Mesendoderm (in vitro differentiated cells): ENCODE measurements at regions not wholly inside any gene's neighbourhood (a gene's known extent, or its start where the extent isn't known, plus 50 kb on each side); places are given as distances from the start of the nearest gene placed in this dataset.

ENCODE experiments used
- DNase-seq: peaks from one replicate; pipeline ENCODE4 v3.0.0; 2013
- H2AK5ac ChIP-seq: 2 replicates; pipeline ENCODE4 v1.6.1; 2013; ENCODE audit warnings: low read length, inconsistent platforms
- H2BK120ac ChIP-seq: 2 replicates; pipeline ENCODE4 v1.6.1; 2013; ENCODE audit warnings: low read depth, mild to moderate bottlenecking, low read length, moderate library complexity, mixed read lengths
- H2BK15ac ChIP-seq: replicated peaks from 2 replicates; pipeline ENCODE4 v1.6.1; 2013; ENCODE audit warnings: low read depth, mild to moderate bottlenecking, moderate library complexity
- H2BK5ac ChIP-seq: 2 replicates; pipeline ENCODE4 v1.6.1; 2013; ENCODE audit warnings: low read length, inconsistent platforms
- H3K18ac ChIP-seq: 2 replicates; pipeline ENCODE4 v1.6.1; 2013; ENCODE audit warnings: mild to moderate bottlenecking, low read length, mixed read lengths
- H3K23ac ChIP-seq: one replicate; pipeline ENCODE4 v1.6.1; 2013; ENCODE audit warnings: low read length
- H3K27ac ChIP-seq: 2 replicates; pipeline ENCODE4 v1.5.1; 2013; ENCODE audit warnings: low read depth, mild to moderate bottlenecking, inconsistent platforms, low read length, moderate library complexity
- H3K27me3 ChIP-seq: 2 replicates; pipeline ENCODE4 v1.6.1; 2013; ENCODE audit warnings: low read length, control low read depth, mild to moderate bottlenecking, inconsistent platforms; ENCODE audit not compliant: insufficient read depth, poor library complexity
- H3K36me3 ChIP-seq: 2 replicates; pipeline ENCODE4 v1.6.1; 2013; ENCODE audit warnings: low read length, inconsistent platforms; ENCODE audit not compliant: control insufficient read depth, insufficient read depth
- H3K4ac ChIP-seq: one replicate; pipeline ENCODE4 v1.6.1; 2013; ENCODE audit warnings: low read depth, mild to moderate bottlenecking, low read length, moderate library complexity
- H3K4me1 ChIP-seq: 2 replicates; pipeline ENCODE4 v1.6.1; 2013; ENCODE audit warnings: low read depth, low read length, inconsistent platforms; ENCODE audit not compliant: control insufficient read depth
- H3K4me2 ChIP-seq: 2 replicates; pipeline ENCODE4 v1.6.1; 2013; ENCODE audit warnings: low read length
- H3K4me3 ChIP-seq: 2 replicates; pipeline ENCODE4 v1.5.1; 2013; ENCODE audit warnings: mild to moderate bottlenecking, low read length
- H3K56ac ChIP-seq: one replicate; pipeline ENCODE4 v1.6.1; 2013; ENCODE audit warnings: low read length
- H3K79me1 ChIP-seq: 2 replicates; pipeline ENCODE4 v1.6.1; 2013; ENCODE audit warnings: low read length, inconsistent platforms
- H3K79me2 ChIP-seq: 2 replicates; pipeline ENCODE4 v1.6.1; 2013; ENCODE audit warnings: mild to moderate bottlenecking, low read length; ENCODE audit not compliant: control insufficient read depth, insufficient read depth
- H3K9ac ChIP-seq: 2 replicates; pipeline ENCODE4 v1.6.1; 2013; ENCODE audit warnings: low read length, inconsistent platforms
- H4K5ac ChIP-seq: one replicate; pipeline ENCODE4 v1.6.1; 2013; ENCODE audit warnings: low read length
- H4K8ac ChIP-seq: one replicate; pipeline ENCODE4 v1.6.1; 2013; ENCODE audit warnings: low read depth, mild to moderate bottlenecking, control low read depth, low read length, moderate library complexity
- WGBS: extraction: QIAGEN DNeasy Blood & Tissue Kit; methylation state at CpG from one replicate; pipeline ENCODE4 v1.1.7; 2013; ENCODE audit warnings: low lambda C conversion rate, missing lambda C conversion rate; ENCODE audit not compliant: insufficient coverage; ENCODE audit errors: extremely low coverage; 5-methylcytosine and 5-hydroxymethylcytosine counted together

GRCh38 chr12:125249932-125250331 lies 184.7 kb downstream of the AACS start:
- Histone ChIP-seq H2BK120ac (no peak overlapping the region), H3K4me3 (no peak overlapping the region), H3K9ac (no peak overlapping the region), H3K4me2 (no peak overlapping the region), H2BK5ac (no peak overlapping the region), H2AK5ac (no peak overlapping the region), H3K27ac (no peak overlapping the region), H3K23ac (no peak overlapping the region), H3K4ac (no peak overlapping the region), H3K4me1 (no peaks in the 10 kb centered on the region), H3K56ac (no peak overlapping the region), H3K79me1 (no peaks in the 10 kb centered on the region), H3K79me2 (no peaks in the 10 kb centered on the region), H3K18ac (no peak overlapping the region), H4K5ac (no peak overlapping the region), H4K8ac (no peak overlapping the region), H3K36me3 (no peaks in the 10 kb centered on the region), H2BK15ac (no peak overlapping the region), H3K27me3 (no peaks in the 10 kb centered on the region)
- WGBS, result no CpG with 5 or more reads among the region's 7 CpGs
- DNase-seq, result no peak

GRCh38 chr12:125254236-125254635 lies 189.0 kb downstream of the AACS start:
- whole genome bisulfite sequencing, result no CpG with 5 or more reads among the region's 4 CpGs
- Histone ChIP-seq H3K4me1 (no peaks in the 10 kb centered on the region), H3K56ac (no peak overlapping the region), H3K4ac (no peak overlapping the region), H4K5ac (no peak overlapping the region), H3K79me1 (no peaks in the 10 kb centered on the region), H3K23ac (no peak overlapping the region), H3K27ac (no peak overlapping the region), H3K36me3 (no peaks in the 10 kb centered on the region), H3K4me2 (no peak overlapping the region), H2AK5ac (no peak overlapping the region), H4K8ac (no peak overlapping the region), H3K27me3 (no peaks in the 10 kb centered on the region), H3K79me2 (no peaks in the 10 kb centered on the region), H3K4me3 (no peak overlapping the region), H2BK5ac (no peak overlapping the region), H3K18ac (no peak overlapping the region), H2BK120ac (no peak overlapping the region), H2BK15ac (no peak overlapping the region), H3K9ac (no peak overlapping the region)
- no peak for DNase-seq

DNA sequence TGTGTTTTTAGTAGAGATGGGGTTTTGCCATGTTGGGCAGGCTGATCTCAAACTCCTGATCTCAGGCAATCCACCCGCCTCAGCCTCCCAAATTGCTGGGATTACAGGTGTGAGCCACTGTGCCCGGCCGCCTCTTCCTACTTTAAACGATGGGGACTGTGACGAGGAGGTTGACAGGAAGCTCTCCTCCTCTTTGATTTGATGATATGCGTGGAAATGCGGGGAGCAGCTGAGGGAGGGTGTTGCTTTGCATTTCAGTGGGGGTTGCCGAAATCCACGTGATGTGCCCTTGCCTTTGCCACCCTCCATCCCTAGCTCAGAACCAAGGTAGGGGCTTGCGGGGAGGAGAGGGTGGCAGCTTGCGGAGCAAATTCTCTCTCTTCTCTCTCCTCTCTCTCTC lies 189.6 kb downstream of the AACS start:
- no CpG with 5 or more reads among the region's 11 CpGs for WGBS
- Histone ChIP-seq H3K36me3 (no peaks in the 10 kb centered on the region), H2AK5ac (no peak overlapping the region), H4K5ac (no peak overlapping the region), H3K79me1 (no peaks in the 10 kb centered on the region), H2BK15ac (no peak overlapping the region), H3K56ac (no peak overlapping the region), H3K27ac (no peak overlapping the region), H2BK120ac (no peak overlapping the region), H3K79me2 (no peaks in the 10 kb centered on the region), H3K27me3 (no peaks in the 10 kb centered on the region), H3K4ac (no peak overlapping the region), H3K9ac (no peak overlapping the region), H3K18ac (no peak overlapping the region), H4K8ac (no peak overlapping the region), H3K4me3 (no peak overlapping the region), H3K4me2 (no peak overlapping the region), H3K23ac (no peak overlapping the region), H2BK5ac (no peak overlapping the region), H3K4me1 (no peaks in the 10 kb centered on the region)
- no peak for DNase-seq

GRCh38 chr12:125255935-125256633 lies 190.8 kb downstream of the AACS start:
- no peaks in the 10 kb centered on the region for H3K4me1 ChIP-seq
- H3K27ac ChIP-seq, result no peak overlapping the region
- H3K9ac ChIP-seq, result no peak overlapping the region
- no peak overlapping the region for H3K4me2 ChIP-seq
- H4K5ac ChIP-seq, result no peak overlapping the region
- no peaks in the 10 kb centered on the region for H3K79me2 ChIP-seq
- H2AK5ac ChIP-seq, result no peak overlapping the region
- H2BK15ac ChIP-seq, result no peak overlapping the region
- H3K56ac ChIP-seq, result no peak overlapping the region
- H3K36me3 ChIP-seq, result no peaks in the 10 kb centered on the region
- H3K23ac ChIP-seq, result no peak overlapping the region
- no peak overlapping the region for H4K8ac ChIP-seq
- H3K4ac ChIP-seq, result no peak overlapping the region
- H3K18ac ChIP-seq, result no peak overlapping the region
- no peak overlapping the region for H2BK5ac ChIP-seq
- H3K79me1 ChIP-seq, result no peaks in the 10 kb centered on the region
- H2BK120ac ChIP-seq, result no peak overlapping the region
- no CpG with 5 or more reads among the region's 12 CpGs for WGBS
- H3K4me3 ChIP-seq, result no peak overlapping the region
- no peak for DNase-seq
- H3K27me3 ChIP-seq, result no peaks in the 10 kb centered on the region

DNA sequence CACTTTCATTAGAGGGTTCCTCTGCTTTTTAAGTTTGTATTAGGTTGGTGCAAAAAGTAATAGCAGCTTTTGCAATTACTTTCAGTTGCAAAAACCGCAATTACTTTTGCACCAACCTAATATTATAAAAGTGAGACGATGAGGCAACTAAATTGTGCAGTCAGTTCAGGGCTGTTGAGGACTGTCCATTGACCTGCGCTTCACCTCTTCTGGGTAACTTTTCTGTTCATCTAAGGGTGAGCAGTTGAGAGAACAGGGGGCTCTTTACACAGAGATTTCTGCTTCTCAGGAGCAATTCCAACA lies 191.3 kb downstream of the AACS start:
- WGBS, result no CpG with 5 or more reads among the region's 3 CpGs
- H3K9ac ChIP-seq, result no peak overlapping the region

DNA sequence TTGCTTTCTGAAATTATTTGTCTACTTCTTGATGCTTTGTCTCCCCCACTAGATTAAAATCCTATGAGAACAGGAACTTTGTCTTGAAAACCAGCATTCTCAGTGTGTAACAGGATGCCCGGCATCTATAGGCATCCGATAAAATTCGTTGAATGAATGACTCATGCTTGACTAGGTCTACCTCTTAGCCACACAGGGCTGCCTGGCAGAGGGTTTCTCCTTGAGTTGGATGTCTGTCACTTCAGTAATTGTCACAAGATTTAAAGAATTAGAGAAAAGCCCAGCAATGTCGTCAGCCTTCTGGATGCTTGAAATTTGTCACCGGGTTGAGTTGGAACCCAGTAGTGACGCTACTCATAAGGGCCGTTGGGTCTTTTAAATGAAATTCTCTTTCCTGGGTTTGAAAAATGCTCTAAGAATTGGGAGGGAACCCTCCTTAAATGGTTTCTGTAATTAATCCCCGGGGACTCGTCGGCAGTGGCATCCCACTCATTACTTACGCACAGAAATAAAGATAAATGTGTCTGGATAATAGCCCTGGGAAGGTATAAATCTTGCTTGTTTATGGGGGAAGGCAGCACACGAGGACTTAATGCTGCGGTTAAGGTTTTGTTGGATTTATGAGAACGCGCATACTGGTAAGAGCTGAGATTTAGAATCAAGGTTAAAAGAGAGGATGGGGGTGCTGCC lies 194.1 kb downstream of the AACS start:
- no peak overlapping the region for H3K18ac ChIP-seq
- H3K4me3 ChIP-seq, result no peak overlapping the region
- no peaks in the 10 kb centered on the region for H3K27me3 ChIP-seq
- no peaks in the 10 kb centered on the region for H3K36me3 ChIP-seq
- no peak overlapping the region for H4K8ac ChIP-seq
- no peak overlapping the region for H2BK15ac ChIP-seq
- H3K79me1 ChIP-seq, result no peaks in the 10 kb centered on the region
- no peak overlapping the region for H3K4me2 ChIP-seq
- no peak overlapping the region for H3K23ac ChIP-seq
- no peaks in the 10 kb centered on the region for H3K79me2 ChIP-seq
- H3K56ac ChIP-seq, result no peak overlapping the region
- H2BK5ac ChIP-seq, result no peak overlapping the region
- H3K4ac ChIP-seq, result no peak overlapping the region
- no peak overlapping the region for H2BK120ac ChIP-seq
- H4K5ac ChIP-seq, result no peak overlapping the region
- no peaks in the 10 kb centered on the region for H3K4me1 ChIP-seq
- no peak overlapping the region for H2AK5ac ChIP-seq
- H3K9ac ChIP-seq, result no peak overlapping the region
- H3K27ac ChIP-seq, result no peak overlapping the region
- no CpG with 5 or more reads among the region's 15 CpGs for WGBS
- no peak for DNase-seq

More for the DNA sequence above, 191.3 kb downstream of the AACS start:
- Histone ChIP-seq H3K27ac (no peak overlapping the region), H3K27me3 (no peaks in the 10 kb centered on the region), H3K18ac (no peak overlapping the region), H4K8ac (no peak overlapping the region), H3K4me3 (no peak overlapping the region), H3K4me1 (no peaks in the 10 kb centered on the region), H2BK5ac (no peak overlapping the region), H2AK5ac (no peak overlapping the region), H3K36me3 (no peaks in the 10 kb centered on the region), H3K79me2 (no peaks in the 10 kb centered on the region), H2BK120ac (no peak overlapping the region), H3K56ac (no peak overlapping the region), H4K5ac (no peak overlapping the region), H3K4me2 (no peak overlapping the region), H3K4ac (no peak overlapping the region), H3K79me1 (no peaks in the 10 kb centered on the region), H2BK15ac (no peak overlapping the region), H3K23ac (no peak overlapping the region)
- DNase-seq, result no peak
